ENCODE measurements at regions not wholly inside any gene's neighbourhood (a gene's known extent, or its start where the extent isn't known, plus 50 kb on each side); places are given as distances from the start of the nearest gene placed in this dataset.
"Not testable (repeated sequence)": the region's sequence is repeated elsewhere in the genome, so short reads cannot be mapped to it uniquely, and the experiment has no call there.

- intact Hi-C loops (cut with DNase I): no loop called here
- DNase-seq (ENCODE audit: low spot score): no peak
Observed at GRCh38 chr5:58013542-58014258, 446.2 kb downstream of the PLK2 start.

GRCh38 chr5:58012801-58013315, 447.0 kb downstream of the PLK2 start:
- intact Hi-C loops (cut with DNase I): no loop called here
- no peak for DNase-seq (ENCODE audit: low spot score)

GRCh38 chr5:58012102-58012501, 447.8 kb downstream of the PLK2 start:
- DNase-seq (ENCODE audit: low spot score): no peak
- intact Hi-C loops (cut with DNase I): no loop called here

DNA sequence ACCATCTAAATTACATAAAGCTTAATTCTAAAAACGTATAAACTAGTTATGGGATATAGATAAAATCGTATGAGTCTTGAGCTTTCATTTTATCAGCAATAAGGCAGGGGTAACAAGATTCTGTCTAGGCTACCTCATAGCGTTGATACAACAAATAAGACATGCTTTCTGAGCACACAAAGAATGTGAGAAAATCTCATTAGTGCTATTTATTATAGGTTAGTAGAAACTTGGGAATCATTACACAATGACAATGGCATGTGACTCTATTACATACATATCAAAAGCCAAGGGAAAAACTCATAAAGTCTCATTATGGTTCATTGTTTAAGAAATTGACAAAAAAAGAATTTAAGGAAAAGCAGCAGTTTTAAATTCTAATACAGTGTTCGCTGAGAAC, 448.6 kb downstream of the PLK2 start:
- intact Hi-C loops (cut with DNase I): no loop called here
- DNase-seq (ENCODE audit: low spot score): no peak

DNA sequence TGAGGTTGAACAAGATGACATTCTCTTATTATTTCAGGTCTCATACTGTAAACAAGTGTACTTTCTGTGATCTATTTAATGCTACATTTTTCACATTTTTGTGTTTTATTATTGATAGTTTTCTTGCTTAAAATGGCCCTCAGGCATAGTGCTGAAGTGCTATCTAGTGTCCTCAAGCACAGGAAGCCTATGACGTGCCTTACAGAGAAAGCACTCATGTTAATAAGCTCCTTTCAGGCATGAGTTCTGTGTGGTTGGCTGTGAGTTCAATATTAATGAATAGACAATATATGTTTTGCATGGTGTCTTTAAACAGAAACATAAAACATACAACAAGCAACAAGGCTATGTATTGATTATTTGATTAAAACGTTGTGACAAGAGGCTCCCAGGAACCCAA, 450.1 kb downstream of the PLK2 start:
- DNase-seq (ENCODE audit: low spot score): no peak
- intact Hi-C loops (cut with DNase I): no loop called here

DNA sequence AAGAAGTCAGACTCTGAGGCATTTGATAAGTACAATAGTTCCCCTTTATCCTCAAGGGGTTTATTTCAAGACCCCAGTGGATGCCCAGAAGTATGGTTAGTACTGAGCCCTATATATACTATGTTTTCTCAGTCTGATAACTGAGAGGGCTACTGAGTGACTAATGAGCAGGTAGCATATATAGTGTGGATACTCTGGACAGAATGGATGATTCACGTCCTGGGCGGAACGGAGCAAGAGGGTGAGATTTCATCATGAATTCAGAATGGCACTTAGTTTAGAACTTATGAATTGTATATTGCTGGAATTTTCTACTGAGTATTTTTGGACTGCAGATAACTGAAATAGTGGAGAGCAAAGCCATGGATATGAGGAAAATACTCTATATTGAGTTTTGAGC, 457.6 kb downstream of the PLK2 start:
- DNase-seq (ENCODE audit: low spot score): no peak
- intact Hi-C loops (cut with DNase I): no loop called here

- DNase-seq (ENCODE audit: low spot score): no peak
- intact Hi-C loops (cut with DNase I): no loop called here
Observed at GRCh38 chr5:57993866-57994265, 466.0 kb downstream of the PLK2 start.

DNA sequence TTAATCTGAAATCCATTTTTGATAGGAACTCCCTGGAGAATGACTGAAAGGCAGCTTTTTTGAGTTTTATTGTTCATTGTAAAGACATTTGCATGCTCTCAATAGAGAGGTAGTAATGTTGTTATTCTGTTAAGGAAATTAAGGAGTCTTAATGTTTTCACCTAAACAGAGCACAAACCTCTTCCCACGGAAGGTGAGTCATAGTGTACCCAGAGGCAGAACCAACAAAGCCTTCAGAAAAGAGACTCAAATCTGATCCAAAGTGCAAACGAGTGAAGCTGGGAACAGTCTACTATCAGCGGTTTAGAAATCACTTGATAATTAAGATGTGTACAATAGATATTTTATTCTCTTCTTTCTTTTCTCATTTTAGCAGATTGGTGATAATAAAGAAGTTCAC, 470.5 kb downstream of the PLK2 start:
- DNase-seq (ENCODE audit: low spot score): no peak
- intact Hi-C loops (cut with DNase I): no loop called here

DNA sequence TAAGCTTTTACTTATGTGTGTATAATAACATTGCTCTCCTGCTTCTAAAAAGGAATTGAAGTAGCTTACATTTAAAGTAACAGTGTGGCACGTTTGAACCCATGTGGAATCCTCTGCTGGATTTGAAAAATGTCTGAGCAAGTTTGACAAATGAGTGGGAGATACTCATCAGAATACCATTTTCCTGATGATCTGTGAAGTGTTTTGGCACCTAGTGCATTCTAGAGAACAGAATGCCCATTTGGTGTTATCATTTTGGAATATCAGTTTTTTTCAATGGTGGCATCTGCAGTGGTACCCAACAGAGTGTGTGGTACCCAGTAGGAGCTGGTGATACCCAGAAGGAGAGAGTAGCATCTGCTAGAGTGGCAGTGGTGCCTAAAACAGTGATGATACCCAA, 471.1 kb downstream of the PLK2 start:
- no peak for DNase-seq (ENCODE audit: low spot score)
- intact Hi-C loops (cut with DNase I): no loop called here

GRCh38 chr5:57987552-57987951, 472.3 kb downstream of the PLK2 start:
- intact Hi-C loops (cut with DNase I): no loop called here
- no peak for DNase-seq (ENCODE audit: low spot score)

GRCh38 chr5:57986761-57987341, 473.0 kb downstream of the PLK2 start:
- intact Hi-C loops (cut with DNase I): no loop called here

GRCh38 chr5:57983426-57983825, 476.5 kb downstream of the PLK2 start:
- intact Hi-C loops (cut with DNase I): no loop called here

More at GRCh38 chr5:57986761-57987341, 473.0 kb downstream of the PLK2 start:
- DNase-seq (ENCODE audit: low spot score): no peak

GRCh38 chr5:57979671-57980070, 480.2 kb downstream of the PLK2 start:
- DNase-seq (ENCODE audit: low spot score): no peak
- intact Hi-C loops (cut with DNase I): no loop called here

More at GRCh38 chr5:57983426-57983825, 476.5 kb downstream of the PLK2 start:
- DNase-seq (ENCODE audit: low spot score): no peak

GRCh38 chr5:57976506-57976905, 483.4 kb downstream of the PLK2 start:
- no peak for DNase-seq (ENCODE audit: low spot score)
- intact Hi-C loops (cut with DNase I): no loop called here

DNA sequence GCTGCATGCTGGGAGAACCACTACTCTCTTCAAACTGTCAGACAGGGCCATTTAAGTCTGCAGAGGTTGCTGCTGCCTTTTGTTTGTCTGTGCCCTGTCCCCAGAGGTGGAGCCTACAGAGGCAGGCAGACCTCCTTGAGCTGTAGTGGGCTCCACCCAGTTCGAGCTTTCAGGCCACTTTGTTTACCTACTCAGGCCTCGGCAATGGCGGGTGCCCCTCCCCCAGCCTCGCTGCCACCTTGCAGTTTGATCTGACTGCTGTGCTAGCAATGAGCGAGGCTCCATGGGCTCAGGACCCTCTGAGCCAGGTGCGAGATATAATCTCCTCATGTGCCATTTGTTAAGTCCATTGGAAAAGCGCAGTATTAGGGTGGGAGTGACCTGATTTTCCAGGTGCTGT, 487.8 kb downstream of the PLK2 start:
- intact Hi-C loops (cut with DNase I): not testable (repeated sequence)

GRCh38 chr5:57960569-57960968, 478.0 kb upstream of the ACTBL2 start:
- DNase-seq (ENCODE audit: low spot score): no peak
- intact Hi-C loops (cut with DNase I): no loop called here

More for the DNA sequence above, 487.8 kb downstream of the PLK2 start:
- not testable (repeated sequence) for DNase-seq (ENCODE audit: low spot score)

GRCh38 chr5:57956636-57957035, 474.0 kb upstream of the ACTBL2 start:
- intact Hi-C loops (cut with DNase I): no loop called here
- DNase-seq (ENCODE audit: low spot score): no peak

DNA sequence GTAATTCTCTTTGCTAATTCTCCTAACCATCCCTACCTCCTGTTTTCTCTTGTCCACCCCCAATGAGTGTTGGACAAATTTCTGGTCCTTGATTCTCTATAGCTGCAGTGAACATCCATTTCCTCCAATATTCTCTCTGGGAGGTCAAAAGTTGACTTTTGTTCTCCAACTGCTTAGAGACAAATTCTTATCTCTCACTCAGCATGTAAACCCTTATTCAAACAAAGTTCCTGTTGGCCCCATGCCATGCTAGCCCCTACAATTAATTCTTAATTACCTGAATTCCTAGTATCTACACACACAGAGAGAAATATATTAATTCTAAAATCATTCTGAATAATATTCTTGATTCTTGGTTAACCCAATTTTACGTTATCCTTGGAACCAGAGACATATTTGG, 472.9 kb upstream of the ACTBL2 start:
- intact Hi-C loops (cut with DNase I): no loop called here
- DNase-seq (ENCODE audit: low spot score): no peak

- intact Hi-C loops (cut with DNase I): no loop called here
- no peak for DNase-seq (ENCODE audit: low spot score)
Observed at GRCh38 chr5:57953792-57954191, 471.2 kb upstream of the ACTBL2 start.

- intact Hi-C loops (cut with DNase I): no loop called here
- DNase-seq (ENCODE audit: low spot score): no peak
Observed at GRCh38 chr5:57950616-57951228, 468.1 kb upstream of the ACTBL2 start.

DNA sequence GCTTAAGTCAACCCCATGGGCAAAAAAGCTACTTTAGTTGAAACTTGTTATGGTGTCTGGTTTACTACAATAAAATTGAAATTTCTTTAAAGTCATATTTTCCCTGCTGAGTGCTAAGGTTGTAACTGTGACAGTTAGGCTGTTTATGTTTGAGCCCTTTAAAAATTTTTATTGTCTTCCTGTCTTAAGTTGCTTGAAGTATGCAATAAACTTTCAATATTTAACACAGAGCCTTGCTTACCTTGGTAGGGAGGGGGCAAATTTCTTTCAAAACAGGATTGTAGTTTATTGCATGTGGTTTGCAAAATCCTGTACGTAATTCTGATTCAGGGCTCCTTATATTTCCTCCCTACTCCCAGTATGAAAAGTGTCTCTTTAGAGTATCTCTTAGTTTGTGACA, 465.5 kb upstream of the ACTBL2 start:
- intact Hi-C loops (cut with DNase I): no loop called here

More for the DNA sequence above, 465.5 kb upstream of the ACTBL2 start:
- DNase-seq (ENCODE audit: low spot score): no peak

Data from posterior vena cava (tissue), 2 donors.